ENCODE measurements at regions not wholly inside any gene's neighbourhood (a gene's known extent, or its start where the extent isn't known, plus 50 kb on each side); places are given as distances from the start of the nearest gene placed in this dataset.

- no peak overlapping the region for H3K4me3 Mint-ChIP-seq
- DNase-seq: no peak
- no peak overlapping the region for H3K27ac Mint-ChIP-seq
- no peak for ATAC-seq (ENCODE audit: low read depth)
- peaks cover 9% of the 10 kb centered on the region for H3K9me3 Mint-ChIP-seq
- H3K4me1 Mint-ChIP-seq: no peaks in the 10 kb centered on the region
- H3K36me3 Mint-ChIP-seq: no peaks in the 10 kb centered on the region
- H3K27me3 Mint-ChIP-seq: no peaks in the 10 kb centered on the region
- POLR2A ChIA-PET: no interaction called here
Observed at GRCh38 chr11:42249401-42249800, 789.9 kb upstream of the LRRC4C start.

GRCh38 chr11:42249956-42250355, 790.5 kb upstream of the LRRC4C start:
- DNase-seq: no peak

GRCh38 chr11:42251984-42252383, 792.5 kb upstream of the LRRC4C start:
- no peak for ATAC-seq (ENCODE audit: low read depth)
- DNase-seq: no peak
- POLR2A ChIA-PET: no interaction called here
- peaks cover 8% of the 10 kb centered on the region for H3K9me3 Mint-ChIP-seq
- H3K27ac Mint-ChIP-seq: no peak overlapping the region
- no peak overlapping the region for H3K4me3 Mint-ChIP-seq
- no peaks in the 10 kb centered on the region for H3K27me3 Mint-ChIP-seq
- H3K4me1 Mint-ChIP-seq: no peaks in the 10 kb centered on the region
- H3K36me3 Mint-ChIP-seq: no peaks in the 10 kb centered on the region

More at GRCh38 chr11:42249956-42250355, 790.5 kb upstream of the LRRC4C start:
- Mint-ChIP-seq H3K9me3 (peaks cover 8% of the 10 kb centered on the region), H3K27me3 (no peaks in the 10 kb centered on the region), H3K36me3 (no peaks in the 10 kb centered on the region), H3K4me1 (no peaks in the 10 kb centered on the region), H3K4me3 (no peak overlapping the region), H3K27ac (no peak overlapping the region)
- ATAC-seq (ENCODE audit: low read depth): no peak
- POLR2A ChIA-PET: no interaction called here

GRCh38 chr11:42253156-42253555, 793.7 kb upstream of the LRRC4C start:
- POLR2A ChIA-PET: no interaction called here
- Mint-ChIP-seq H3K9me3 (peaks cover 4% of the 10 kb centered on the region), H3K4me1 (no peaks in the 10 kb centered on the region), H3K4me3 (no peak overlapping the region), H3K27ac (no peak overlapping the region), H3K36me3 (no peaks in the 10 kb centered on the region), H3K27me3 (no peaks in the 10 kb centered on the region)
- ATAC-seq (ENCODE audit: low read depth) (no peak), DNase-seq (no peak)

GRCh38 chr11:42255906-42256305, 796.5 kb upstream of the LRRC4C start:
- no peak for ATAC-seq (ENCODE audit: low read depth)
- H3K36me3 Mint-ChIP-seq: no peaks in the 10 kb centered on the region
- POLR2A ChIA-PET: no interaction called here
- H3K4me3 Mint-ChIP-seq: no peak overlapping the region
- no peak for DNase-seq
- H3K9me3 Mint-ChIP-seq: peaks cover 3% of the 10 kb centered on the region
- no peaks in the 10 kb centered on the region for H3K4me1 Mint-ChIP-seq
- H3K27me3 Mint-ChIP-seq: no peaks in the 10 kb centered on the region
- H3K27ac Mint-ChIP-seq: no peak overlapping the region

- no peak overlapping the region for H3K4me3 Mint-ChIP-seq
- ATAC-seq (ENCODE audit: low read depth) (no peak), DNase-seq (no peak)
- POLR2A ChIA-PET: no interaction called here
- H3K9me3 Mint-ChIP-seq: peaks cover 3% of the 10 kb centered on the region
- no peaks in the 10 kb centered on the region for H3K36me3 Mint-ChIP-seq
- no peak overlapping the region for H3K27ac Mint-ChIP-seq
- no peaks in the 10 kb centered on the region for H3K4me1 Mint-ChIP-seq
- H3K27me3 Mint-ChIP-seq: no peaks in the 10 kb centered on the region
Observed at GRCh38 chr11:42257534-42257933, 798.1 kb upstream of the LRRC4C start.

GRCh38 chr11:42265072-42265471, 805.6 kb upstream of the LRRC4C start:
- no peak overlapping the region for H3K4me3 Mint-ChIP-seq
- no peak for ATAC-seq (ENCODE audit: low read depth)
- H3K4me1 Mint-ChIP-seq: no peaks in the 10 kb centered on the region
- H3K27me3 Mint-ChIP-seq: no peaks in the 10 kb centered on the region
- no peaks in the 10 kb centered on the region for H3K9me3 Mint-ChIP-seq
- H3K36me3 Mint-ChIP-seq: no peaks in the 10 kb centered on the region
- POLR2A ChIA-PET: no interaction called here
- DNase-seq: no peak
- no peak overlapping the region for H3K27ac Mint-ChIP-seq

- Mint-ChIP-seq H3K4me1 (no peaks in the 10 kb centered on the region), H3K36me3 (no peaks in the 10 kb centered on the region), H3K4me3 (no peak overlapping the region), H3K9me3 (peaks cover 9% of the 10 kb centered on the region), H3K27ac (no peak overlapping the region), H3K27me3 (no peaks in the 10 kb centered on the region)
- ATAC-seq (ENCODE audit: low read depth): no peak
- POLR2A ChIA-PET: no interaction called here
- no peak for DNase-seq
Observed at GRCh38 chr11:42271306-42271705, 811.9 kb upstream of the LRRC4C start.

GRCh38 chr11:42273977-42274376, 814.5 kb upstream of the LRRC4C start:
- no peaks in the 10 kb centered on the region for H3K4me1 Mint-ChIP-seq
- ATAC-seq (ENCODE audit: low read depth) (no peak), DNase-seq (no peak)
- H3K27ac Mint-ChIP-seq: no peak overlapping the region
- no peaks in the 10 kb centered on the region for H3K27me3 Mint-ChIP-seq
- no peaks in the 10 kb centered on the region for H3K36me3 Mint-ChIP-seq
- no peak overlapping the region for H3K4me3 Mint-ChIP-seq
- POLR2A ChIA-PET: no interaction called here
- peaks cover 11% of the 10 kb centered on the region for H3K9me3 Mint-ChIP-seq

- H3K9me3 Mint-ChIP-seq: peaks cover 6% of the 10 kb centered on the region
- H3K27ac Mint-ChIP-seq: no peak overlapping the region
- no peaks in the 10 kb centered on the region for H3K4me1 Mint-ChIP-seq
- H3K27me3 Mint-ChIP-seq: no peaks in the 10 kb centered on the region
- POLR2A ChIA-PET: no interaction called here
- H3K36me3 Mint-ChIP-seq: no peaks in the 10 kb centered on the region
- no peak for ATAC-seq (ENCODE audit: low read depth)
- no peak for DNase-seq
- H3K4me3 Mint-ChIP-seq: no peak overlapping the region
Observed at GRCh38 chr11:42296910-42297309, 837.5 kb upstream of the LRRC4C start.

GRCh38 chr11:42299780-42300179, 840.3 kb upstream of the LRRC4C start:
- H3K4me1 Mint-ChIP-seq: no peaks in the 10 kb centered on the region
- ATAC-seq (ENCODE audit: low read depth) (no peak), DNase-seq (no peak)
- H3K36me3 Mint-ChIP-seq: no peaks in the 10 kb centered on the region
- no peak overlapping the region for H3K27ac Mint-ChIP-seq
- H3K9me3 Mint-ChIP-seq: peaks cover 5% of the 10 kb centered on the region
- no peaks in the 10 kb centered on the region for H3K27me3 Mint-ChIP-seq
- H3K4me3 Mint-ChIP-seq: no peak overlapping the region
- POLR2A ChIA-PET: no interaction called here

- Mint-ChIP-seq H3K36me3 (no peaks in the 10 kb centered on the region), H3K4me3 (no peak overlapping the region), H3K4me1 (no peaks in the 10 kb centered on the region), H3K27ac (no peak overlapping the region), H3K27me3 (no peaks in the 10 kb centered on the region), H3K9me3 (peaks cover 3% of the 10 kb centered on the region)
- DNase-seq (no peak), ATAC-seq (ENCODE audit: low read depth) (no peak)
- POLR2A ChIA-PET: no interaction called here
Observed at GRCh38 chr11:42301777-42302176, 842.3 kb upstream of the LRRC4C start.

GRCh38 chr11:42311514-42311913, 852.1 kb upstream of the LRRC4C start:
- no peaks in the 10 kb centered on the region for H3K27me3 Mint-ChIP-seq
- ATAC-seq (ENCODE audit: low read depth) (no peak), DNase-seq (no peak)
- no peaks in the 10 kb centered on the region for H3K36me3 Mint-ChIP-seq
- no peak overlapping the region for H3K27ac Mint-ChIP-seq
- H3K4me3 Mint-ChIP-seq: no peak overlapping the region
- peaks cover 3% of the 10 kb centered on the region for H3K9me3 Mint-ChIP-seq
- H3K4me1 Mint-ChIP-seq: no peaks in the 10 kb centered on the region
- POLR2A ChIA-PET: no interaction called here

GRCh38 chr11:42311944-42312343, 852.5 kb upstream of the LRRC4C start:
- ATAC-seq (ENCODE audit: low read depth) (no peak), DNase-seq (no peak)
- POLR2A ChIA-PET: no interaction called here
- Mint-ChIP-seq H3K27me3 (no peaks in the 10 kb centered on the region), H3K27ac (no peak overlapping the region), H3K36me3 (no peaks in the 10 kb centered on the region), H3K4me1 (no peaks in the 10 kb centered on the region), H3K9me3 (peaks cover 3% of the 10 kb centered on the region), H3K4me3 (no peak overlapping the region)

- POLR2A ChIA-PET: no interaction called here
- no peak for ATAC-seq (ENCODE audit: low read depth)
- peaks cover 3% of the 10 kb centered on the region for H3K9me3 Mint-ChIP-seq
Observed at GRCh38 chr11:42315267-42315666, 855.8 kb upstream of the LRRC4C start.

More at GRCh38 chr11:42315267-42315666, 855.8 kb upstream of the LRRC4C start:
- no peak overlapping the region for H3K27ac Mint-ChIP-seq
- H3K4me1 Mint-ChIP-seq: no peaks in the 10 kb centered on the region
- no peaks in the 10 kb centered on the region for H3K27me3 Mint-ChIP-seq
- H3K36me3 Mint-ChIP-seq: no peaks in the 10 kb centered on the region
- DNase-seq: no peak
- no peak overlapping the region for H3K4me3 Mint-ChIP-seq
